ENCODE measurements at regions not wholly inside any gene's neighbourhood (a gene's known extent, or its start where the extent isn't known, plus 50 kb on each side); places are given as distances from the start of the nearest gene placed in this dataset.

DNA sequence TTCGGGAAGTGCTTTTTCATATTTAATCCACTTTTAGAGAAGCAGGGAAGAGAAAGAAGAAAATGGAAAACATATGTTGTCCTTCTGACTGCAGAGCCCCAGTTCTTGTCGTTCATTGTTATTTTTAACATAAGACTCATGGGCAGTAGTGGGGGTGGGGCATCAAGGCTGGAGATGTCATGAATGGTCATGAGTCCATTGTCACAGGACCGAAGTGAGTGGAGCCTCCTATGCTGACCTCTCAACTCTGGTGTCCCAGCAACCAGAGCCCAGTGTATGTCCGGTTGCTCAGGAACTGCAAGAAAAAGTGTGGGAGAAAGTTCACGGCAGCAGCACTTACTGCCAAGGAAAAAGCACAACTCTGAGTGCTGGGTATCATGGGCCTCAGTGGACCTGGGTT lies 108.6 kb downstream of the BANF2 start:
- TF ChIP-seq CTCF (IDR thresholded peaks at IDR 0.05): no peak
- TF ChIP-seq POLR2A (IDR thresholded peaks at IDR 0.05): no peak

Measured in testis (tissue), 2 donors.